Spleen (tissue), 7 donors: ENCODE measurements at regions not wholly inside any gene's neighbourhood (a gene's known extent, or its start where the extent isn't known, plus 50 kb on each side); places are given as distances from the start of the nearest gene placed in this dataset.

Experiments
- POLR2A ChIP-seq, 3 donors: fragments of 450-650 bp; IDR thresholded peaks; one replicate each; pipeline ENCODE4 v1.5.1; 2017; ENCODE audit warnings: antibody characterized with exemption in 3 of 3, mild to moderate bottlenecking in 1 of 3
- TF ChIP-seq, protein P1 (sequence below), 11 experiments: fragments of 200-600 bp in 7 of 11; fragments of 450-650 bp in 4 of 11; sonication (generic) in 4 of 11; IDR thresholded peaks in 8 of 11; conservative IDR thresholded peaks in 3 of 11; 1 replicate in 7 of 11; 2 replicates in 4 of 11; pipeline versions ENCODE4 v1.4.0 to v1.8.0; 2016 to 2021; ENCODE audit warnings: antibody characterized with exemption in 11 of 11, inconsistent platforms in 4 of 11, mild to moderate bottlenecking in 1 of 11
- donor health status: DM: no; HTN: no; CAD: no; lungs with moderate emphysema.
- donor health status: DM: no; HTN: no; CAD: no.
- donor health status: DM: no; HTN: no; CAD: no.

GRCh38 chr2:62291517-62292137 is 95.7 kb downstream of the B3GNT2 start:
- TF ChIP-seq, protein P1, sequence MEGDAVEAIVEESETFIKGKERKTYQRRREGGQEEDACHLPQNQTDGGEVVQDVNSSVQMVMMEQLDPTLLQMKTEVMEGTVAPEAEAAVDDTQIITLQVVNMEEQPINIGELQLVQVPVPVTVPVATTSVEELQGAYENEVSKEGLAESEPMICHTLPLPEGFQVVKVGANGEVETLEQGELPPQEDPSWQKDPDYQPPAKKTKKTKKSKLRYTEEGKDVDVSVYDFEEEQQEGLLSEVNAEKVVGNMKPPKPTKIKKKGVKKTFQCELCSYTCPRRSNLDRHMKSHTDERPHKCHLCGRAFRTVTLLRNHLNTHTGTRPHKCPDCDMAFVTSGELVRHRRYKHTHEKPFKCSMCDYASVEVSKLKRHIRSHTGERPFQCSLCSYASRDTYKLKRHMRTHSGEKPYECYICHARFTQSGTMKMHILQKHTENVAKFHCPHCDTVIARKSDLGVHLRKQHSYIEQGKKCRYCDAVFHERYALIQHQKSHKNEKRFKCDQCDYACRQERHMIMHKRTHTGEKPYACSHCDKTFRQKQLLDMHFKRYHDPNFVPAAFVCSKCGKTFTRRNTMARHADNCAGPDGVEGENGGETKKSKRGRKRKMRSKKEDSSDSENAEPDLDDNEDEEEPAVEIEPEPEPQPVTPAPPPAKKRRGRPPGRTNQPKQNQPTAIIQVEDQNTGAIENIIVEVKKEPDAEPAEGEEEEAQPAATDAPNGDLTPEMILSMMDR (IDR thresholded peaks at IDR 0.05 in 8 of 11, conservative IDR thresholded peaks at IDR 0.05 in 3 of 11) = no peak
- TF ChIP-seq POLR2A (IDR thresholded peaks at IDR 0.05) = no peak
